WI38 (cell line): ENCODE measurements at regions not wholly inside any gene's neighbourhood (a gene's known extent, or its start where the extent isn't known, plus 50 kb on each side); places are given as distances from the start of the nearest gene placed in this dataset.

Source experiments
- H3K4me3 ChIP-seq: 2 replicates; pipeline ENCODE4 v1.5.1; 2011; ENCODE audit warnings: low read depth, mild to moderate bottlenecking, control low read depth, low read length
- TF ChIP-seq, protein P1 (sequence below): IDR thresholded peaks from 2 replicates; pipeline ENCODE4 v1.5.1; 2012; ENCODE audit warnings: low read depth, mild to moderate bottlenecking, control low read depth, low read length

DNA sequence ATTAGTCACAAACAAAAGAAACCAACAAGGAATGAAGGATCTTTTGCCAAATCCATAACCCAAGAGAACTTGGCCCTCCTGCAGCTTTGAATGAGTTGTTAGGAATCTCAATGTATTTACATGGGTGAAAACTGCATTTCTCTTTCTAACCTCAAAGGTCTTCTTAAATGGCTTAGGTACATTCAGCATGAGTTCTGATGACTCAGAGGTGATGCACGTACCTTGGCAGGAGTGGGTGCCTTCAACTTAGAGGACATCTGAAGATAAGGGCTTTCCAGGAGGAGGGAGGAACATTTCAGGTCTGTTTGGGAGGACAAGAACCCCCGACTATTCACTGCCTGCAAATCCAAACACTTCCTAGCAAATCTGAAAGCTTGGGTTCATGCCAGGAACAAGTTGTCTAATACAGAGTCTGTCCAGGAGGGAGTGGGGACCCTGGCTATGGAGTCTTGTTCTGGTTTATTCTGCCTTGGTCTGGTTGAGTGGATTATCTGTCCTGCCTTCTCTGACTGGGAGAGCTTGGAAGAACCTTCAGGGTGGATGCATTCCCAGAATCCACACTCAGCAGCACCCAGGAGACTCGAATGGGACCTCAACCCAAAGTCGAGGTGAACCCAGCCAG, 65.7 kb downstream of the IRX2 start:
- H3K4me3 ChIP-seq, result no peak overlapping the region
- TF ChIP-seq, protein P1, sequence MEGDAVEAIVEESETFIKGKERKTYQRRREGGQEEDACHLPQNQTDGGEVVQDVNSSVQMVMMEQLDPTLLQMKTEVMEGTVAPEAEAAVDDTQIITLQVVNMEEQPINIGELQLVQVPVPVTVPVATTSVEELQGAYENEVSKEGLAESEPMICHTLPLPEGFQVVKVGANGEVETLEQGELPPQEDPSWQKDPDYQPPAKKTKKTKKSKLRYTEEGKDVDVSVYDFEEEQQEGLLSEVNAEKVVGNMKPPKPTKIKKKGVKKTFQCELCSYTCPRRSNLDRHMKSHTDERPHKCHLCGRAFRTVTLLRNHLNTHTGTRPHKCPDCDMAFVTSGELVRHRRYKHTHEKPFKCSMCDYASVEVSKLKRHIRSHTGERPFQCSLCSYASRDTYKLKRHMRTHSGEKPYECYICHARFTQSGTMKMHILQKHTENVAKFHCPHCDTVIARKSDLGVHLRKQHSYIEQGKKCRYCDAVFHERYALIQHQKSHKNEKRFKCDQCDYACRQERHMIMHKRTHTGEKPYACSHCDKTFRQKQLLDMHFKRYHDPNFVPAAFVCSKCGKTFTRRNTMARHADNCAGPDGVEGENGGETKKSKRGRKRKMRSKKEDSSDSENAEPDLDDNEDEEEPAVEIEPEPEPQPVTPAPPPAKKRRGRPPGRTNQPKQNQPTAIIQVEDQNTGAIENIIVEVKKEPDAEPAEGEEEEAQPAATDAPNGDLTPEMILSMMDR, result no peak

DNA sequence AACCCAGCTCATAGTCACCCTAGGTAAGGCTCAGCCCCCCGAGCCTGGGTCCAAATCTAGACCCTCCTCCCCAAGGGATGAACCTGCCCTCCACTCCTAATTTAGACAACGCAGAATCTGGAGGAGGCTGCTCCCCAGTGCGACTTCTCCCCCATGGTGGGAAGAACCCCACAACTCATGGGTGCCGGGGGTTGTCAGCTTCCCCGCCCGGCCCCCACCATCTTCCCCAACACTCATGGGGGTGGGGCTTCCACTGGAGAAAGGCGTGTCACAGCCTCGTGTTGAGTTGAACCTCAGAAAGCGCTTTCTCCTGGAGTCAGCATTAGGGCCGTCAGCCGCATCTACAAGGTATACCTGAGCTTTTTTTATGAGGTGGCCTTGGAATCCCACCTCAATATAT, 66.9 kb downstream of the IRX2 start:
- no peak overlapping the region for H3K4me3 ChIP-seq
- TF ChIP-seq, protein P1, result no peak

DNA sequence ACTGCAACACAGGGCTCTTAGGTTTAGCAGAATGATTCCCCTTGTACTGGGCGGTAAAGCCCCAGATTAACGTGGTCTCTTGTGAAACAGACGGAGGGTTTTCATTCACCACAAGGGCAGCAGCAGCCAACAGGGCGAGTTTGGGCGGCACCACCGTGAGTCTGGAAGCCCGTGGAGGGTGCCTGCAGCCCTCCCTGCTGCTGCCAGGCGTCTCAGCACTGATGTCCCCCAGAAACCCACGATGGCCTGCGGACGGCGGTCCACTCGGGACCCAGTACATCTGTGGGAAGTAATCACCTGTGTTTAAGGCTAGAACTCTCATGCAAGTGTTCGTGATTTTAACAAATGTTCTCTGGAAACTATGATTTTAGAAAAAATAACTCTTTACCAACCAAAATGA, 67.8 kb downstream of the IRX2 start:
- no peak overlapping the region for H3K4me3 ChIP-seq
- TF ChIP-seq, protein P1, result no peak

DNA sequence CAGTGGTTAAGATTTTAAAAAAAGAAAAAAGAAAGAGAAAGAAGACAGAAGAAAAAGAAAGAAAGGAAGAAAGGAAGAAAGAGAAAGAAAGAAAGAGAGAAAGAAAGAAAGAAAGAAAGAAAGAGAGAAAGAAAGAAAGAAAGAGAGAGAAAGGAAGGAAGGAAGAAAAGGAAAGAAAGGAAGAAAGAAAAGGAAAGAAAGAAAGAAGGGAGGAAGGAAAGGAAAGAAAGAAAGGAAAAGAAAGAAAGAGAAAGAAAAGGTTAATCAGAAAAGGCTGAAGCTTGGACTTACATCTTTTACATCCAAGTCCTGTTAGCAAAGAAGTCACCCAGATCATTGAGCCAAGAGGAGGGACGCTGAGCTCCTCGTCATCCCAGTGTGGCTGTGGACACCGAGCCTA, 70.0 kb downstream of the IRX2 start:
- TF ChIP-seq, protein P1, result no peak
- no peak overlapping the region for H3K4me3 ChIP-seq

DNA sequence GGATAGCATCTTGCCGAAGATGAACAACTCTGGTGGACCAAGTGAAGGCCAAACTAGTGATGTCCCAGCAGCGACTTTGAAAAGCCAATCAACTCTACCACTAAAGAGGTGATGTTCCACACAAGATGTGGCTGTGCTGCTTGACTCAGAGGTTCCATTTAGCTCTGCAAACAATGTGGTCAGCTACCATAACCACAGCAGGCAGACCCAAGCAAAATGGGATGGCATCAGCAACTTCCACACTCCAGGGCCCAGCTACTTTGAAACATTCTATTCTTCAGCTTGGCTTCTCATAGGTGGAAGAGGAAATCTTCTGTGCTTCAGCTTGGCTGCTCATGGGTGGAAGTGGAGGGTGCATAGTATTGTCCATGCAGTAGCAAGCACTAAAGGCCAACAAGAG, 70.5 kb downstream of the IRX2 start:
- H3K4me3 ChIP-seq, result no peak overlapping the region
- TF ChIP-seq, protein P1, result no peak

DNA sequence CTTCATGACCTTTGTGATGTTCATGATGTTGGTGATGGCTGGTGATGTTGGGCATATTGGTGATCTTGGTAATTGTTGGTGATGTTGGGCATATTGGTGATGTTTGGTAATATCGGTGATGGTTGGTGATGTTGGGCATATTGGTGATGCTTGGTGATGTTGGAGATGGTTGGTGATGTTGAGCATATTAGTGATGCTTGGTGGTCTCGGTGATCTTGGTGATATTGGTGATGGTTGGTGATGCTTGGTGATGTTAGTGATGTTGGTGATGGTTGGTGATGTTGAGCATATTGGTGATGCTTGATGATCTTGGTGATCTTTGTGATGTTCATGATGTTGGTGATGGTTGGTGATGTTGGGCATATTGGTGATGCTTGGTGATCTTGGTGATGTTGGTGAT, 73.8 kb downstream of the IRX2 start:
- TF ChIP-seq, protein P1, result no peak
- H3K4me3 ChIP-seq, result no peak overlapping the region

DNA sequence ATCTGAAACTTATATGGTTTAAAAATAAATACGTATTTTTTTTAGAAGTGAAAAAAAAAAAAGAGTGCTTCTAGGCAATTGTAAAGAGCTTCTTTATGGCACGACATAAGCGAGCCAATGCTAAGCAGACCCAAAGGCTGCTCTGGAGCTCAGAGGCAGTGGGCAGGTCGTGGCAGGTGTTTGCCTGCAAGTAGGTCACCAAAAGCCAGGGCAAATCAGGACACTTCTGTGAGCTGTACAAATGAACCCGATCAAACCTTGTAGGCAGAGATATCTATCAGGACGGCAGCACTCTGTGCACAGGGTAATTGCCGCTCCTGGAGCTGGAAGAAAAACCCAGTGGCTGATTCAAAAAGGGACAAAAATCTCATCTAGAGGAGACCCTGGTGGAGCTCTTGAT, 75.9 kb downstream of the IRX2 start:
- TF ChIP-seq, protein P1, result no peak
- no peak overlapping the region for H3K4me3 ChIP-seq
